Endothelial cell of umbilical vein (primary cell): ENCODE measurements at regions not wholly inside any gene's neighbourhood (a gene's known extent, or its start where the extent isn't known, plus 50 kb on each side); places are given as distances from the start of the nearest gene placed in this dataset.

ENCODE experiments used
- CTCF ChIP-seq, 2 donors: IDR thresholded peaks; 1 replicate in 1 of 2; 2 replicates in 1 of 2; pipeline ENCODE4 v1.5.1; 2011; ENCODE audit warnings: low read length in 2 of 2, mild to moderate bottlenecking in 2 of 2, moderate library complexity in 2 of 2, control low read depth in 1 of 2, inconsistent platforms in 1 of 2, low read depth in 1 of 2; ENCODE audit not compliant: insufficient read depth in 1 of 2; ENCODE audit errors: extremely low read depth in 1 of 2
- EZH2 ChIP-seq: IDR thresholded peaks from 2 replicates; pipeline ENCODE4 v1.6.1; 2012; ENCODE audit warnings: borderline replicate concordance, low read depth, mild to moderate bottlenecking, moderate library complexity, low read length, inconsistent platforms; ENCODE audit not compliant: severe bottlenecking
- MYC ChIP-seq: IDR thresholded peaks from one replicate; pipeline ENCODE4 v1.6.1; 2011; ENCODE audit warnings: mild to moderate bottlenecking, low read depth, low read length
- POLR2AphosphoS5 ChIP-seq: IDR thresholded peaks from 2 replicates; pipeline ENCODE4 v1.6.1; 2012; ENCODE audit warnings: low read depth, mild to moderate bottlenecking, control low read depth, low read length, moderate library complexity; ENCODE audit not compliant: insufficient read depth

GRCh38 chr1:214861615-214862014 lies 220.9 kb upstream of the KCNK2 start:
- TF ChIP-seq CTCF (IDR thresholded peaks at IDR 0.05; ENCODE audit: extremely low read depth in 1 of 2, insufficient read depth in 1 of 2, low read depth in 1 of 2, low read length in 2 of 2): no peak
- TF ChIP-seq EZH2: no peak
- no peak for TF ChIP-seq MYC
- no peak for TF ChIP-seq POLR2AphosphoS5
